NCI-H1092 treated with DMSO at 0.1 percent for 48 hours (cell line): ENCODE measurements at regions not wholly inside any gene's neighbourhood (a gene's known extent, or its start where the extent isn't known, plus 50 kb on each side); places are given as distances from the start of the nearest gene placed in this dataset.
"Not testable (repeated sequence)": the region's sequence is repeated elsewhere in the genome, so short reads cannot be mapped to it uniquely, and the experiment has no call there.

Experiments
- DNase-seq: peaks from one replicate; lab custom pipeline; 2025; lab: John Stamatoyannopoulos, UW

DNA sequence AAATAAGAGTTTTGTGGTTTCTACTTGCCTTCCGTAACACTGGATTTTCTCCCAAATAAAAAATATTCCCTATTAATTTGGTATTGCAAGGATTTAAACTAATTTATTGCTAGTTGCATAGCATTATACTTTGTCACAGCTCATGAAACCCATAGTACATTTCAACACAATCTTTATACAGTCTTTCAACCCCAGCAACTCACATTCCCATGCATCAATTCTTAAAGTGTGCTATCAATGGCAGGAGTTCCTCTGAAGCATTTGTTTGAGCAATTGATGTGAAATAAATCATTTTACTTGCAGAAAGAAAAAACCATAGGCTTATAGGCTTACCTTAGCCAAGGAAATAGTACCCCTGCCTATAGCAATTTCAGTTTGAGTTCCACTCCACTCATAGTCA is 251.9 kb downstream of the PAPSS1 start:
- no peak for DNase-seq

DNA sequence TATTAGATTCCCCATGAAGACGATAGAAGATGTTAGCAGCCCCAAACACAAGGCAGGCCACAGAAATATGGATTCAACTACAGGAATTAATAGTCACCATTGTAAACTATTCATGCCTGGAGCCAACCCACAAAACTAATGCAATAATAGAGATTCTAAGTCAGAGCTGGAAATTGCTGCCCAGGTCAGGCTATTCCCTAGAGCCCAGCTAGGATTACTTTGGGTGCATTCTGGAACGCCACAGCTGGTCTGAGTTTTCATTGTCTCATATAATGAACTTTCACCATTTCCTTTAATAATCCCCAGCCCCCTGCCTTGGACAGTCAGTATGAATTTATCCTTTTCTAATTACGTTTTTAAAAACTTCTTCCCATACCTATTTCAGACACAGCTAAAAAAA is 252.6 kb downstream of the PAPSS1 start:
- no peak for DNase-seq

DNA sequence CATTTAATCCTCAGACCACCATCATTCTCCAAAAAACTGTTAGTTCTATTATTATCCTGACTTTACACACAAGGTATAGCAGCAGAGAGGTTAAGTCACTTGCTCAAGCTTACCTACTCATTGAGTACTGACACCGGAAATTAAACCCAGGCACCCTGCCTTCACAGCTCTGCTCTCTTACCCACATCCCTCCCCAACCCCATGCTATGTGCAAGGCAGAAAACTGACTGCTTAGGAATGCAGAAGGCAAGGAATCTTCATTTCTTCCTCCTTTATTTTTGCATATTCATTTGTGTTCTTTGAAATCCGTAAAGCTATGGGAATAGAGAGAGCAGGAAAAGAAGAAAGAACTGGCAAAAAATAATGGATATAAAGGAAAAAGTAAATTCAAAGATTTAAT is 261.8 kb downstream of the PAPSS1 start:
- DNase-seq, result no peak

DNA sequence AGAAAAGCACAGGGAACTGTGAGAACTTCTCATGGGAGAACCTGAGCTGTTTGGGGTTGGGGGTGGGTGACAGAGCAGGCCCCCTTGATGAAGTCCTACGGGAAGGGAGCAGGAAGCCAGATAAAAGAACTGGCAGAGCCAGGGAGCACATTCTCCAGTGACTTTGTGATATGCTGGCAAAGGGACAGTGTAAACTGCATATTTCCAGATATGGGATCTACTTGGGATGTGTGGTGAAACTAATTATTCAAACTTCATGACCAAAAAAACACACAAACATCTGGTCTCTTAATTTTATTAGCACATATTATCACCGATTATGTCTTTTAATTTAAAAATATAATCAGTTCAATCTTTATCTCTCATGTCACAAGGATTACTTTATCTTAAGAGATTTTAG is 266.0 kb downstream of the PAPSS1 start:
- DNase-seq, result no peak

DNA sequence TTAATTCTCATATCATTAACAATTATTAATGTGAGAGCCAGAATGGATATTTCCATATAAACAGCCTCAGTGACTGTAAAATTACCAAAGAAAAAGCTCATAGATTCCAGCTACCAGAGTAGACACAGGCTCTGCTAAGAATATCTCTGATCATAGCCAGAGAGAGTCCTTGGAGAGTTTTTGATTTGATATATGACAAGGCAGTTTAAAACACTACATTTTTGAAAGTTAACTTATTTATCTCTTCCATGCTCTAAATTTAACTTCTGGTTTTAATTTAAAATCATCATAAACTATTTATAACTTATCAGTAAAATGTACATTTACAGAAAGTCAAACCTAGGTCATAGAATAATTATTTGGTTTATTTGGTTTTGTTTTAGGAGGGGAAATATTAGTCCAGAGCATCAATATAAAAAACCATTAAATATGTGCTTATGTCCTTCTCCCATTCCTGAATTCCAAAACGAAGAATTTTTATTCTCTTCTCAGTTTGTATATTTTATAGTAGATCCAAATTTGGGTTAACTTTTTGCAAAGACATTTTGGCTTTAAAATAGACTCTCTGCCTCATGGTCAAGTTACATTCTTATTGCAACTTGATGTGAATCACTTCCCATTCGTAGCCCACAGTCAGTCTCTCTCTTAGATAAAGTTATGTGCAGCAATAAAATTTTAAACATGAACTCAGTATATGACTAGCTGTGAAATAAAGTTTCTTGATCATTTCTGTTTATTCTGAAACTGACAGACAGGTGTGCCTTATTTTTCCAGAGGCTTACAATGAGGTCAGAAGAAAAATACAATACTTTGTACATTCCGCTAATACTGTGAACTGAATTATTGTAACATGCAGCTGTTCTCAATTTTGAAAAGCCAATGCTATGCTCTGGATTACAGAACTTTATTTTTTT is 267.1 kb downstream of the PAPSS1 start:
- no peak for DNase-seq

DNA sequence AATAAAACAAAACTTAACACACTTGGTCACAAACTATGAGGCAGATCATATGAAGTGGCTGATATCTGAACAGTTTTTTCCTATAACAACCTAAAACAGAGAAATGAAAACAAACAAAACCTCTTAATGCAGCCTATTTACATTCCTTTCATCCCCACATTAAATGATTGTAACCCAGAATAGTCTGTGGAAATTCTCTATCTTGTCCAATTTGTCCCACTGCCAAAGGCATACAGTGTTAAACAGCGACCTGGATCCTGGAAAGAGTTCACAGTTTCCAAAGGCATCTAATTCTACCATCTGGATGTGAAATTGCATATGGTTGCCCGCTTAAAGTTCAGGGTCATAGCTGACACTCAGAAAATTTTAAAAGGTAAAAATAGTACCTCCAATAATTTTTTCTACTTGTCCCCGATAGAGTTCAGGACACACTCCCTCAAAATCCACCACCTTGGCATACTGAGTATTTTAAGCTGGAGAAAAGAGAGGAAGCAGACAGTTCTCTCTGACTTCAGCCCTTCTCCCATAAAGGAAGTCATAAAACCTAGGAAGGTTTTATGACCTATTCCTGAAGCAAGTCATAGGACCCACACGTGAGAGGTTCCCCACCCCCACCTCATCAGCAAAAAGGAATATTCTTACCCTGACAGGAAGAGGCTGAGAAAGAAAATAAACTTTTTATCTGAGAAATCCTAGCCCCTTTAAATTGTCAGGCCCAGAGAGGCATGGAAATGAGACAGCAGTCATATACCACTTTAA is 270.2 kb downstream of the PAPSS1 start:
- no peak for DNase-seq

DNA sequence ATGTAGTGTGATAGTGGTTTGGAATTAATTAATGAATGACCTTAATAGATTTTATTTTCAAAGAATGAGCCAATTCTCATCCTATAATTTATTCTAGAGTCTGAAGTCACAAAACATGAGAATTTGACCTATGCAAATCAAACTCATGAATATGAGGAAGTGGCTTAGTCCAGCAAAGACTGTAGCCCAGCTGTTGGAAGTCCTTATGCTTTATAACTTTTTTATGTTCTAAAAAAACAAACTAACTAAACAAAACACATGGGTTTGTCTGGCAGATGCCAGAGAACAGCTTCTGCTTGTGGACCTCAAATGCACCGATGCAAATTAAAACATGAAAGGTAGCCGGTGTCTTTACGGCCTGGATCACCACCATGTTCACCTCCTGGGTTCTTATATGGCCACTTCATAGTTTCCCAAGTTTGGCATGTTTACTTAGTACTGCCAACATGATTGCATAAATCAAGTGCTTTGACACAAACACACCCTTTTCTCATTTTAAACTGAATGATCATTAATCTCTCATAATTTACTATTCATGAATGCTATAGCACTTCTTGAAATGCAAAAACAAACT is 277.4 kb downstream of the PAPSS1 start:
- DNase-seq, result no peak

DNA sequence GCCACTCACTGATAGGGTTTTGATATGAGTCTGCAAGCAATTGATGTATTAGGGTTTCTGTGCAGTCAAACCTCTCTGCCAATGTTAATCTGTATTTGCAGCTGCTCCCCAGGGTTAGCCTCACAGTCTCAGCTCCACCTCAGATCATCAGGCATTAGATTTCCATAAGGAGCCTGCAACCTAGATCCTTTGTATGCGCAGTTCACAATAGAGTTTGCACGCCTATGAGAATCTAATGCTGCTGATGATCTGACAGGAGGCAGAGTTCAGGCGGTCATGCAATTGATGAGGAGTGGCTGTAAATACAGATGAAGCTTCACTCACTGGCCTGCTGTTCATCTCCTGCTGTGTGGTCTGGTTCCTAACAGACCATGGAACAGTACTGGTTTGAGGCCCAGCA is 280.6 kb downstream of the PAPSS1 start:
- DNase-seq, result no peak

DNA sequence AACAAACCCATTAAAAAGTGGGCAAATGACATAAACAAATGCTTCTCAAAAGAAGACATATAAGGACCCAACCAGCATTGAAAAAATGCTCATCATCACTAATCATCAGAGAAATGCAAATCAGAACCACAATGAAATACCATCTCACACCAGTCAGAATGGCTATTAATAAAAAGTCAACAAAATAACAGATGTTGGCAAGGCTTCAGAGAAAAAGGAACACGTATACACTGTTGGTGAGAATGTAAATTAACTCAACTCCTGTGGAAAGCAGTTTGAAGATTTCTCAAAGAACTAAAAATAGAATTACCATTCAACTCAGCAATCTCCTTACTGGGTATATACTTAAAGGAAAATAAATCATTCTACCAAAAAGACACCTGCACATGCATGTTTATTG is 283.6 kb downstream of the PAPSS1 start:
- DNase-seq, result not testable (repeated sequence)

DNA sequence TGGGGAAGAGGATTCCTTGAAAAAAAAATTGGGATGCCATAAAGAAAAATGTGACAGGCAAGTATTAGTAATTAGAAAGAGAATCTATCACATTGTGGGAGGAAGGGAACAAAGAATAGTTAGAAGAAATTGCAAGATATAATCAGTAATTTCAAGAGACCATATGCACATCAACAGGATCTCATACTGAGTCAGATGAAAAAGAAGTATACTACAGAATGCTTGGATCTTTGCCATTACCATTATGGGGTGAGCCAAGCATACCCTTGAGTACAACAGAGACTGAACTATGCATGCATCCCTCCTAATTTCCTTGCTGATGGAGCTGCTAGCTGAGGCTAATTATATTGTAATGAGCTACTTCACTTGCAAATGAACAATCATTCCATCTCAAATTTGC is 287.6 kb downstream of the PAPSS1 start:
- peak; percentile 0 for DNase-seq

DNA sequence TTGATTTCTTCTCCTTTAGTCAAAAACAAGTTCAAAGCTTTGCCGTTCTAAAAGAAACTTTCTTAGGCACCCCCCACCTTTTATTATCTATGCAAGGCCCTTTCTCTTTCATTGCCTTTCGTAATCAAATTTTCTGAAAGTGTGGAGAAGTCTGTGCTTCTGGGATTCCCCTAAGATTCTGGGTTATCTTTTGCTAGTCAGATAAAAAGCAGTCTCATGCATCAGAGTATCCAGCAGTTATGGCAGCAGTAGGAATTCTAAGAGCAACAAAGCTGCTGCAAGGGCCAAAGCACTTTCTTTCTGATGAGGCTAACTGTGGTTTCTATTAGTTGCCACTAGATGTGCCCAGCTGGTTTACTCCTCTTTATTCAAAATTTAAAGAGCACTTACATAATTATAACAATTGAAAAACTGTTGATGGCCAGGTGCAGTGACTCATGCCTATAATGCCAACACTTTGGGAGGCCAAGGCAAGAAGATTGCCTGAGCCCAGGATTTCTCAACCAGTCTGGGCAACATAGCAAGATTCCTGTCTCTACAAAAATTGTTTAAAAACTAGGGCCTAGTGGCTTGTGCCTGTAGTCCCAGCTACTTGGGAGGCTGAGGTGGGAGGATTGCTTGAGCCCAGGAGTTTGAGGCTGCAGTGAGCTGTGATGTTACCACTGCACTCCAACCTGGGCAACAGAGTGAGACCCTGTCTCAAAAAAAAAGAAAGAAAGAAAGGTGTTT is 296.2 kb downstream of the PAPSS1 start:
- DNase-seq, result no peak

DNA sequence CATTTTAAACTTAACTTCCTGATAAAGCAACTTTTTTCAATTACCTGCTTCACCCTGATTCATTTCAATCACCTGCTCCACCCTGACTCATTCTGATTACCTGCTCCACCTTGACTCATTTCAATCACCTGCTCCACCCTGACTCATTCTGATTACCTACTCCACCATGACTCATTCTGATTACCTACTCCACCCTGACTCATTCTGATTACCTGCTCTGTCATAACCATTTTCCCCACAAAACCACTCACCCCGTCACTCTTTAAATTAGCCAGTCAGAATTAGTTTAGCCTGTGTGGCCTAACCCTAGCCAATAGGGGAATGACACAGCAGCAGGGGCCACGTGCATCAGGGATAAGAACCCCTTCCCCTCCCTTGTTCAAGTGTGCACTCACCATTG is 300.5 kb downstream of the PAPSS1 start:
- DNase-seq, result not testable (repeated sequence)

DNA sequence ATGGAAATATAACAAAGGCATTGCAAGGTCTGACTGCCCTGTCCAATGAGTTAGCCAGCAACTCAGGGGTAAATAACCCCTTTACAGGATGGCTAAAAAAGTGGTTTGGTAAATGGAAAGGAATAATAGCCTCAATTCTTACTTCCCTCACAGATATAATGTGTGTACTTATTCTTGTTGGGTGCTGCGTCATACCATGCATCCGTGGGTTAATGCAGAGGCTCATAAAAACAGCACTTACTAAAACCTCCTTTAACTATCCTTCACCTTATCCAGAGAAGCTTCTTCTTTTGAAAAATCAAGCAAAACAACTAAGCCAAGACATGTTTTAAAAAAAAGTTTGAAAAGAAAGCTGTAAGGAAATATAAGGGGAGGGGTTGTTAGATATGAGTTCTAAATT is 301.0 kb downstream of the PAPSS1 start:
- no peak for DNase-seq

DNA sequence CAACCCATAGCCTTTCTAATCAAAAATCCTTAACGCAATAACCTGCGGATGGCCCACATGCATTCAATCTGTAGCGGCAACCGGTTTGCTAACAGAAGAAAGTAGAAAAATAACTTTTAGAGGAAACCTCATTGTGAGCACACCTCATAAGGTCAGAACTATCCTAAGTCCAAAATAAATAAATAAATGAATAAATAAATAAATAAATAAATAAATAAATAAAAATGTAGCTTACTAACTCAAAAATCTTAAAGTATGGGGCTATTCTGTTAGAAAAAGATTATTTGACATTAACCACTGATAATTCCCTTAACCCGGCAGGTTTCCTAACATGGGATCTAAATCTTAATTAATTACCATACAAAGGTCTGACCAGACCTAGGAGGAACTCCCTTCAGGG is 304.5 kb downstream of the PAPSS1 start:
- not testable (repeated sequence) for DNase-seq

DNA sequence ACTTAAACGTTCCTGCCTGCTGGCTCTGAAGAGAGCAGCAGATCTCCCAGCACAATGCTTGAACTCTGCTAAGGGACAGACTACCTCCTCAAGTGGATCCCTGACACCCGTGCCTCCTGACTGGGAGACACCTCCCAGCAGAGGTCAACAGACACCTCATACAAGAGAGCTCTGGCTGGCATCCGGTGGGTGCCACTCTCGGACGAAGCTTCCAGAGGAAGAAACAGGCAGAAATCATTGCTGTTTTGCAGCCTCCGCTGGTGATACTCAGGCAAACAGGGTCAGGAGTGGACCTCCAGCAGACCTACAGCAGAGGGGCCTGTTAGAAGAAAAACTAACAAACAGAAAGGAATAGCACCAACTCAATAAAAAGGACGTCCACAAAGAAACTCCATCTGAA is 310.2 kb downstream of the PAPSS1 start:
- DNase-seq, result not testable (repeated sequence)

DNA sequence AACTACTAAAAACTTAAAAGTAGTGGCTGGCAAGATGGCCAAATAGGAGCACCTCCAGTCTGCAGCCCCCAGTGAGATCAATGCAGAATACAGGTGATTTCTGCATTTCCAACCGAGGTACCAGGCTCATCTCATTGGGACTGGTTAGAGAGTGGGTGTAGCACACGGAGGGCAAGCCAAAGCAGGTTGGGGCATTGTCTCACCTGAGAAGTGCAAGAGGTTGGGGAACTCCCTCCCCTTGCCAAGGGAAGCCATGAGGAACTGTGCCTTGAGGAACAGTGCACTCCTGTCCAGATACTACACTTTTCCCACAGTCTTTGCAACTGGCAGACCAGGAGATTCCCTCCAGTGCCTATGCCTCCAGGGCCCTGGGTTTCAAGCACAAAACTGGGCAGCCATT is 311.1 kb downstream of the PAPSS1 start:
- no peak for DNase-seq

DNA sequence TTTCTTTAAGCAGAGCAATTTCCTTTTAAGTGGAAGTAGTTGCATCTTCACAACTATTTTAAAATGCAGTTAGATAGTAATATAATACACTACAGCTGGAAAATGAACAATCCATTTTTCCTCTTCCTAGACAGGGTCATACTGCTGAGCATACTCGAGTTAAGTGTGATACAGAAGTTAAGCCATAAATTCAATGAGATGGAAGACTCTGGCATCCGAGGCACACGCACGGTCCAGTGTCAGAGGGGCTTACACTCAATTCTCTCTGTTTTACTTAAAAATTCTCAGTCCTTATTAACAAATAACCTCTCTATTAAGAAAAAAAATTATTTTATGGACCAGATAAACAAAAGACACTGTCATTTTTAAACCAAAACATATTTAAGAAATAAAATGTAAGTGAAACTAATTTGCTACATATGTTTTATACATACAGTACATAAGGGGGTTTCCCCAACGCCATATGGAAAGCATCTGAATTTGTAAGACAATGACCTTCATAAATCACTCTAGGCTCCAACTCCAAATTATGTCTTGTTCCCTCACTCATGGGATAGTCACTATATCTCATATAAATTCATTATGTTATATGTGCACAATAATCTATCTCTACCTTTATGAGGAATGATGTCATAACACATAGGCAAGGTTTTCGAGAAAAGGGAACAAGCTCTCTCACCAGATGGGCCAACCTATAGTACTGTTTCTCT is 315.3 kb downstream of the PAPSS1 start:
- DNase-seq, result no peak

DNA sequence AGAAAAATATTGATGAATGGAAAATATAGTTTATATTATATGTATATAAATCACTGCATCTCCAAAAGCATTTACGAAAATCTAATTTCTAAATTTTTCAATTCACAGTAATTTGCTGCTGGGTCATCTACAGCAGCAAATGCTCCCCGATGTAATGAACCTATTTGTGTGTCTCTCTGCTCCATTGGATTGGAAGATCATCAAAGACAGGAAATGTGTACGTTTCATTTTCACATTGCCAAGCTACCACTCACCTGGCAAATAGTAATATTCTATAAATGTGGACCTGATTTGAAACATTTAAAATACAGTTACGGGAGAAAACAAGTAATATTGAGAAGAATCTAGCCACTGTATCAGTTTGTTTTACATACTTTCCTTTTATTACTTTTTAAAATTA is 317.7 kb downstream of the PAPSS1 start:
- no peak for DNase-seq

DNA sequence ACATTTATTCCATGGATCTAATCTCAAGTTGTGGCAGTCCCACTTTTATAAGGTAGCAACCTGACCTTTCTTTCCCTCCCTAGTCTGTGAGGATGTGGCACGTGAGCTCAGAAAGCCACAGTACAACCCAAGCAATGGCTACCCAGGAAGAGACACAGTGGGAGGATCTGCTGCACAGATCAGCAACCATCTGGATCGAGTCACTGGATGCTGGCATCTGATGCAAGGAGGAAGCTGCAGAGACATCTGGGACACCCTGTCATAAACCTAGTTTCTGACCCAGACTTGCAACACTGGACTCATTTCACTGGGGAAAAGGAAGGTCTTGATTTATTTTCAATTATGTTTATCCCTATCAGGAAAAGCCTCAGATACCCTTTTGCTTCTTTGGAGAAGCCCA is 327.1 kb downstream of the PAPSS1 start:
- no peak for DNase-seq

DNA sequence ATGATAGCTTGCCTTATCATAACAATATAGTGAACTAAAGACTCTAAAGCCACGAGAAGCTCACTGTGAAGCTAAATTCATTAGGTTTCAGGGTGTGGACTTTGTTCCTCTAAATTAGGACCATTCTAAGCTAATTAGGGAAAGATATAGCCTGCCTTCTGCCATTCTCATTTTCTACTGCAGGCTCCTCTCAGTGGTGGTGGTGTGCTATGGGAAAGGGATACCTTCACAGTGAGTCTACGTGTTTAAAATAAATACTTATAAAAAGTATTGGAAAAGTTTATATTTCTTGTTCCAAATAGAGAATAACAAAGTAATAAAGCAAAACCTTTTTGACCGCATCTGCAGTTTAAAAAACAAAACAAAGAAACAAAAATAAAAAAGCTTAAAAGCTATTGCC is 327.7 kb downstream of the PAPSS1 start:
- DNase-seq, result no peak

DNA sequence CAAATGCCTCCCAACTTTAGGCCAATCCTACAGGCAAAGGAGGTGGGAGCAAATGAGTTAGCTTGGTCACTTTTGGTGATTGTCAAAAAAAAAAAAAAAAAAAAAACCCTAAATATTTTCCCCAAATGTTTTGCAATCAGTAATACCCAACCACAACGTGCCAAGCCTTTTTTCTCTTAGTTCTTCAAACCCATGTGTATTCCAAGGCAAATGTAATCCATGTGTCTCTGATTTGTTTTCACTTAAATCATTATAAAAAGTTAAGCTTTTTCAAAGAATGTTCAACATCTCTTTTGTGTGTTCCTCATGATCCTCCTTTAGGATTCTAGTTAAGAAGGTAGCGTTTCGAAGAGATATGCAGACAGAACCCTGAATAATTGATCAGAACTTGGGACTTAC is 328.4 kb downstream of the PAPSS1 start:
- no peak for DNase-seq
